Lower lobe of right lung (tissue), 2 donors: ENCODE measurements at regions not wholly inside any gene's neighbourhood (a gene's known extent, or its start where the extent isn't known, plus 50 kb on each side); places are given as distances from the start of the nearest gene placed in this dataset.

ENCODE experiments used
- ATAC-seq, 2 donors: fragments of 200-7000 bp; cut with Tn5 transposase; one replicate each; pipeline ENCODE4 v1.9.1; 2020 to 2022; ENCODE audit warnings: mild to moderate bottlenecking in 2 of 2, moderate library complexity in 2 of 2
- DNase-seq: peaks from one replicate; pipeline ENCODE4 v3.0.0-alpha.2; 2020
- H3K27ac ChIP-seq: fragments of 200-600 bp; one replicate; pipeline ENCODE4 v1.8.0; 2022
- H3K27me3 ChIP-seq: fragments of 200-600 bp; one replicate; pipeline ENCODE4 v1.8.0; 2022; ENCODE audit warnings: low read depth
- H3K36me3 ChIP-seq: fragments of 200-600 bp; one replicate; pipeline ENCODE4 v1.8.0; 2022; ENCODE audit warnings: mild to moderate bottlenecking
- H3K4me1 ChIP-seq: fragments of 200-600 bp; one replicate; pipeline ENCODE4 v1.8.0; 2022
- H3K4me3 ChIP-seq: fragments of 200-600 bp; one replicate; pipeline ENCODE4 v1.8.0; 2022; ENCODE audit warnings: mild to moderate bottlenecking
- H3K9me3 ChIP-seq: fragments of 200-600 bp; one replicate; pipeline ENCODE4 v1.8.0; 2022
- CTCF ChIP-seq: fragments of 200-600 bp; IDR thresholded peaks from one replicate; pipeline ENCODE4 v1.8.0; 2022; ENCODE audit warnings: antibody characterized with exemption, mild to moderate bottlenecking
- intact Hi-C: fragments of 100-400 bp; cut with DNase I; formaldehyde crosslinking; loops from one replicate; pipeline ENCODE4 v1.11.0; 2022
- donor health status: DM: no; HTN: yes; CAD: no; lungs with severe emphysema.

GRCh38 chrX:51798701-51799100 is 55.5 kb downstream of the GSPT2 start:
- H3K9me3 ChIP-seq: no peaks in the 10 kb centered on the region
- no peak for TF ChIP-seq CTCF
- no peaks in the 10 kb centered on the region for H3K4me1 ChIP-seq
- no peak overlapping the region for H3K27ac ChIP-seq
- H3K36me3 ChIP-seq: no peaks in the 10 kb centered on the region
- intact Hi-C loops: no loop called here
- DNase-seq (no peak), ATAC-seq (no peak)
- no peak overlapping the region for H3K4me3 ChIP-seq
- H3K27me3 ChIP-seq: no peaks in the 10 kb centered on the region

- DNase-seq (peak; percentile 52), ATAC-seq (peak; percentile 80 to 95)
- no peaks in the 10 kb centered on the region for H3K4me1 ChIP-seq
- no peaks in the 10 kb centered on the region for H3K9me3 ChIP-seq
- no peak for TF ChIP-seq CTCF
- intact Hi-C loops: no loop called here
- peak overlapping the region; percentile 64 for H3K4me3 ChIP-seq
- H3K36me3 ChIP-seq: no peaks in the 10 kb centered on the region
- no peaks in the 10 kb centered on the region for H3K27me3 ChIP-seq
- H3K27ac ChIP-seq: peak overlapping the region; percentile 64
Observed at GRCh38 chrX:51802917-51803688, 59.9 kb downstream of the GSPT2 start.

GRCh38 chrX:51803833-51804232 is 60.6 kb downstream of the GSPT2 start:
- H3K9me3 ChIP-seq: no peaks in the 10 kb centered on the region
- no peaks in the 10 kb centered on the region for H3K27me3 ChIP-seq
- H3K36me3 ChIP-seq: no peaks in the 10 kb centered on the region
- H3K4me3 ChIP-seq: peak overlapping the region; percentile 64
- no peak for TF ChIP-seq CTCF
- H3K4me1 ChIP-seq: no peaks in the 10 kb centered on the region
- no peak for ATAC-seq
- DNase-seq: no peak
- no peak overlapping the region for H3K27ac ChIP-seq
- intact Hi-C loops: no loop called here

DNA sequence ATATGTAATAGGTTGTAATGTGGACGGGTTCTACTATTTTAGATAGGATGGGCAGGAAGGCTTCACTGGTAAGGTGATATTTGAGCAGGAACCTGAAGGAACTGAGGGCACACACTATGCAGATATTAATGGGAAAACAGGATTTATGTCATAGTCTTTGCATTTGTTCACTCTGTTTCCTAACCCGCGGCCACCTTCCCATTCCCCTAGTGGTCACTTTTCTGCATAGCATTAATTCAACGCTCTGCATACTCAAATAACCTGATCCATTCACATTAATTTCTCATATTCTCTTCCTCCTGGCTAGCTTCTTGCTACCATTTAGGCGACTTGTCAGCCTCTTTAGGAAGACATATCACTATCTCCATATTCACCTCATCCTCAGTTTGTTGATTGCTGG is 61.5 kb downstream of the GSPT2 start:
- TF ChIP-seq CTCF: no peak
- Histone ChIP-seq H3K27ac (no peak overlapping the region), H3K27me3 (no peaks in the 10 kb centered on the region), H3K4me1 (no peaks in the 10 kb centered on the region), H3K9me3 (no peaks in the 10 kb centered on the region), H3K36me3 (no peaks in the 10 kb centered on the region), H3K4me3 (no peak overlapping the region)
- DNase-seq: no peak
- intact Hi-C loops: no loop called here
- ATAC-seq: no peak

- Histone ChIP-seq H3K4me1 (no peaks in the 10 kb centered on the region), H3K36me3 (no peaks in the 10 kb centered on the region), H3K4me3 (no peak overlapping the region), H3K27me3 (no peaks in the 10 kb centered on the region), H3K27ac (no peak overlapping the region), H3K9me3 (no peaks in the 10 kb centered on the region)
- ATAC-seq (no peak), DNase-seq (no peak)
- TF ChIP-seq CTCF: no peak
- intact Hi-C loops: no loop called here
Observed at GRCh38 chrX:51813886-51814460, 70.7 kb downstream of the GSPT2 start.
